NT2/D1 (cell line): ENCODE measurements at regions not wholly inside any gene's neighbourhood (a gene's known extent, or its start where the extent isn't known, plus 50 kb on each side); places are given as distances from the start of the nearest gene placed in this dataset.

Experiments used
- SUZ12 ChIP-seq: IDR thresholded peaks from 2 replicates; pipeline ENCODE4 v1.6.1; 2011; ENCODE audit not compliant: insufficient read length, insufficient read depth; ENCODE audit errors: extremely low read depth
- YY1 ChIP-seq: IDR thresholded peaks from 2 replicates; pipeline ENCODE4 v1.6.1; 2011; ENCODE audit not compliant: insufficient read length, insufficient read depth
- ZNF274 ChIP-seq: IDR thresholded peaks from 2 replicates; pipeline ENCODE4 v1.6.1; 2011; ENCODE audit warnings: mild to moderate bottlenecking, low read depth, low read length

DNA sequence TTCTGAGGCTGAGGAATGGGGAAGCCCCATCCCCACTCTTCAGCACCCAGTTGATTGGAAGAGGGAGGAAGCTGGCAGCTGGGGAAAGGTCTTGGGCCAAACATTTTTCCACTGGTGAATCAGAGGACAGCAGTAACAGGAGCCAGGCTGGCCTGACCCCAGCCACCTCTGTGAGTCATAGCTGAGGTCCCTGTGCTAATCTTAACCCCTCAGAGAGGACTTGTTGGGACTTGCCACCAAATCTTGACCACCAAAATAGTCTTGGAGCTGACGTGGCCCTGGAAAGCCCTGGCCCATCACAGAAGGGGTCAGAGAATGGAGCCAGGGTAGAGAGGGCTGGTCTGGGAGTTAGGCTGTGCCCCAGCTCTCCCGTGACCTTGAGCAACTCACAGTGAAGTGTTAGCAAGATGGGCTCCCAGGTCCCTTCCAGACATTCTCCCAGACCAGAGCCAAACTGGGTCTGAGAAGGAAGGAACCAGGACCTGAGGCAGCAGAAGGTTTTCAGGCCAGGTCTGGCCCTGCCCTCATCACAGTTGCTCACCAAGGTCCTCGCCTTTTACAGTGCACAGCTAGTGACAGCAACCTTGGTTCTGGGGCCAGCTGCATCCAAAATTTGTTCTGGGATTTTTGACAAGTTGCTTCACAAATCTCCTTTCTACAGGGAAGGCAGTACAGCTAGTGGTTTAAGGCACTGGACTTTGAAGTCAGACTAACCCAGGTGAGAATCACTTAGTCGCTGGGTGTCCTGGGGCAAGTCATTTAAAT lies 266.6 kb downstream of the CYP26B1 start:
- no peak for TF ChIP-seq YY1
- no peak for TF ChIP-seq SUZ12
- TF ChIP-seq ZNF274: no peak
